GDM1 (cell line): ENCODE measurements at regions not wholly inside any gene's neighbourhood (a gene's known extent, or its start where the extent isn't known, plus 50 kb on each side); places are given as distances from the start of the nearest gene placed in this dataset.
A peak's percentile ranks its signal among the peaks of the same experiment; 100 is the strongest.
"Not testable (repeated sequence)": the region's sequence is repeated elsewhere in the genome, so short reads cannot be mapped to it uniquely, and the experiment has no call there.

ENCODE experiments used
- DNase-seq: peaks from one replicate; lab custom pipeline; 2025; lab: John Stamatoyannopoulos, UW

GRCh38 chr11:64428693-64429092, 69.7 kb downstream of the RPS6KA4 start:
- DNase-seq = no peak

DNA sequence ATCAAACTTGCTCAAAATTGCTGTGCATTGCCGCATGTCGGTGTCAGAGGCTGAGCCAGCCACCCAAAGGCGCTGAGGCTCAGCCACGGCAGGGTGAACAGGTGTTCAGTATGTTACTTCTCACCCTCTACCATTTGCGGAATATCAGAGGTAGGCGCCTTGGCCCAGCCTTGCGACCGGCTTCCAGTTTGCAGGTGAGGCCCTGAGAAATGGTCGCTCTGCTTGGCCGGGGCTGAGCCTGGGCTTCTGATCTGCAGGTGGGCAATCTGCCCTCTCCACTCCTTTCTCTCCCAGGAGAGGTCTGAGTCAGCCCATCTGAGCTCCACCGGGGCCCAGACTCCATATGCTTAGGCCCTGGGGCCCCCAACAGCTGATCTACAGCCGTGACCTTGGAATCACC, 71.0 kb downstream of the RPS6KA4 start:
- no peak for DNase-seq

DNA sequence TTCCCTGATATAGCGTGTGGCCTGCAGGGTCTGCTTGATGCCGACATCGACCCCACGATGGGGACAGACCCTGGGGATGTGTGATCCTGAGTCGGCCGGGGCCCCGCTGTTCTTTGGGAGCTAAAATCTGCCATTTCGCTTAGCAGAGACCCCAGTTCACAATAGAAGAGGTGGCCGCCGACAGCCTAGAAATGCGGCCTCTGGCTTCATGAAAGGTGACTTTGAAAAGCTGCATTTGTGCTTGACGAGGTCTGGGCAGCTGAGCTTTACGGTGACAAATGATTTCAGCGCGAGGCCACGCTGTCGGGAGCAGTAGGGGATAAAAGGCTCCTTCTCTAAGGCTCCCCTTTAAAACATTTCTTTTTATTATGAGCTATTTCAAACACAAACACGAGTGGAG, 71.7 kb downstream of the RPS6KA4 start:
- no peak for DNase-seq

GRCh38 chr11:64436000-64436399, 77.0 kb downstream of the RPS6KA4 start:
- no peak for DNase-seq

DNA sequence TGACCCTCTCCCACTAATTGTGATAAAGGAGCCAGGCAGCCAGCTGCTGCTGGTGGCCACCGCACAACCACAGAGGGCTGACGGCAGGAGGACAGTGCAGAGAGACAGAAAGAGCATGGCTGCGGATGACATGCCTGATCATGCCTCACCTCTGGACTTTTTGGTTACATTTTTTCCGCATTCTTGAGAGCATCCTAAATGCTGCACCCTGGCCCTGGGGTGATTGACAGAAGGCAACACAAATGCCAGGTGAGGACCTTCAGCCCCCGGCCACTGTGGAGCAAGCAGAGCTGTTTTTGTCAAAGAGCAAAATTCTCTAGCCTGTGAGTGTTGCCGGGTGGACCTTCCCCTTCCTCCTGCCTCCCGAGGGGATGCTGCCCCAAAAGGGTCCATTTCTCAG, 78.5 kb downstream of the RPS6KA4 start:
- no peak for DNase-seq

GRCh38 chr11:64438986-64439771, 80.2 kb downstream of the RPS6KA4 start:
- DNase-seq = no peak

- DNase-seq = not testable (repeated sequence)
Measured at GRCh38 chr11:64439772-64440491, 81.0 kb downstream of the RPS6KA4 start.

- no peak for DNase-seq
Measured at GRCh38 chr11:64441127-64441526, 82.2 kb downstream of the RPS6KA4 start.

DNA sequence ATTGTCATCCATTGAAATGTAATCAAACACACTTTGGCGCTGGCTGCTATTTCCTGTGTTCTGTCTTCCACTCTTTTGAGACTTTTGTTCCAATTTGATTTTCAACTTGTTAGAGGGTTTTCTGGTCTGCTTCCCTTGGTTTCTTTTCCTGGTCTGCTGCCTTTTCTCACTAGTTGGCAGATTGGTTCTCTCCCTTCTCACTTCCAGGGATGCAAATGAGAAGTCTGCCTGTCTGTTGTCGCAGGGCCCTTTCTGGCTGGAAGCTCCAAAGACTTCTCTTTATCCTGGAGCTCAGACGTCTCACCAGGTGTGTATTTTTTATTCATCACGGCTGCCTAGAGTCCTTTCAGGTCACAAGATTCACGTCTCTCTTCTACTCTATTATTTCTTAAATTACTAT, 84.0 kb downstream of the RPS6KA4 start:
- DNase-seq = no peak

- DNase-seq = no peak
Measured at GRCh38 chr11:64444838-64445441, 86.0 kb downstream of the RPS6KA4 start.

- DNase-seq = no peak
Measured at GRCh38 chr11:64445651-64446050, 86.7 kb downstream of the RPS6KA4 start.

GRCh38 chr11:64447831-64448598, 89.1 kb downstream of the RPS6KA4 start:
- peak; percentile 60 for DNase-seq

DNA sequence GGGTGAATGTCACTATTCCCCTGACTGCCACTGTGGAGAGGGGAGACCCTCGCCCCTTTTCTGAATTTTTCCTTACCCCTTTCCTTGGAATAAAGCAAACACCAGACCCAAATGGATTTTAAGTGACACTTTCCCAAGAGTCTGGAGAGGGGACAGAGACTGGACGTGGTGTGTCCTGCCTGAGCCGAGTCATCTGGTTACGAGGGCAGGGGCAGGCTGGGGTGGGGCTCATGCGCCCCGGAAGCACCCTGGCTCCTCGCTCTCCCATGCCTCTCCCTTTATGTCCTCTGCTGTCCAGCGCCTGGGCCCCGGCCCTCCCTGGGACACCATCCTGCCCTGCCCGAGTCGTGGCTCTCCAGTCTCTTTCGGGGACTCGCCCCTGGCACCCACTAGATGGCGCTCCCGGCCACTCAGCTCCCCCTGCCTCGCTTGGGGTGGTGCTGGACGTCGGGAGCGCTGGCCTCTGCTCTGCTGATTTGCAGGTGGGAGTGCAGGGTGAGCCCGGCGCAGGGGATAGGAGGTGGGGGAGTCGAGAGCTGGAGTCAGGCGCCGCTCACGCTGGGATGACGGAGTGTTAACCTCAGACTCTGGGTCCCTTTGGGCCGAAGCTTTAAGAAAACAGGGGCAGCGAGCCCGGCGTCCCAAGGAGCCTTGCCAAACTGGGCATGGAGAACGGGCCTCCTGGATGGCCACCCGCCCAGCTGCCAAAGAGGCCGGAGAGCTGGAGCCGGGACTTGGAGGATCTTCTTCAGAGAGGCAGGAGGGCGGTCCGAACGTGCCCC, 89.8 kb downstream of the RPS6KA4 start:
- DNase-seq = peak; percentile 78

GRCh38 chr11:64449381-64450167, 90.6 kb downstream of the RPS6KA4 start:
- peak; percentile 74 for DNase-seq

DNA sequence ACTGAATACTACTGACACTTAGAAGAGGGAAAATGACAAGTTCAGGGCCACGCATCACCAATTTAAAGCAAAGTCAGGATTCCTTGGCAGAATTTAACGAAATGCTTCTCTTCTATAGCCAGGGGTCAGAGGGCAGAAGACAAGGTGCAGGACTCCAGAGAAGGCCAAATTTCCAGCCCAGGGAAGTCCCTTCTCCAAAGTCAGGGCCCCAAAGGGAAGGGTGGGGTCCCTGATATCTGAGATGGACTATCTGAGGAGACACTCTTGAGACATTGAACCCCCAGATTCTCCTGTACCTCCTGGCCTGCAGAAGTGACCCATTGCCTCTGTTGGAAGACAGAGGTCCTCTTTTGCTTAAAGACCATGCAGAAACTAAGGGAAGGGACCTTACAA, 91.2 kb downstream of the RPS6KA4 start:
- DNase-seq = no peak

- no peak for DNase-seq
Measured at GRCh38 chr11:64451856-64452255, 92.9 kb downstream of the RPS6KA4 start.

GRCh38 chr11:64453466-64453865, 94.5 kb downstream of the RPS6KA4 start:
- no peak for DNase-seq

- DNase-seq = no peak
Measured at GRCh38 chr11:64455456-64456261, 96.7 kb downstream of the RPS6KA4 start.

- DNase-seq = no peak
Measured at GRCh38 chr11:64456509-64457320, 97.8 kb downstream of the RPS6KA4 start.
